Neural cell (in vitro differentiated cells): ENCODE measurements at regions not wholly inside any gene's neighbourhood (a gene's known extent, or its start where the extent isn't known, plus 50 kb on each side); places are given as distances from the start of the nearest gene placed in this dataset.
"Not testable (repeated sequence)": the region's sequence is repeated elsewhere in the genome, so short reads cannot be mapped to it uniquely, and the experiment has no call there.

ENCODE experiments used
- H2AFZ ChIP-seq: fragments of 200-600, 300-800 bp; sonication (generic), shearing (Covaris generic); 2 replicates; pipeline ENCODE4 v1.6.0; 2014; ENCODE audit warnings: low read depth, mild to moderate bottlenecking, antibody characterized with exemption, low read length, moderate library complexity
- H3F3A ChIP-seq: fragments of 200-600 bp; shearing (Covaris generic); 2 replicates; pipeline ENCODE4 v1.6.1; 2016; ENCODE audit warnings: mild to moderate bottlenecking, moderate library complexity, mixed read lengths, antibody characterized with exemption, low read length; ENCODE audit not compliant: insufficient read depth, poor library complexity, severe bottlenecking
- H3K27ac ChIP-seq: fragments of 200-600, 300-800 bp; sonication (generic), shearing (Covaris generic); 2 replicates; pipeline ENCODE4 v1.5.1; 2014; ENCODE audit warnings: mild to moderate bottlenecking, low read length, moderate library complexity
- H3K27me3 ChIP-seq: fragments of 300-800, 200-600 bp; sonication (generic), shearing (Covaris generic); 2 replicates; pipeline ENCODE4 v1.6.0; 2014; ENCODE audit warnings: mild to moderate bottlenecking, low read depth, low read length, moderate library complexity; ENCODE audit not compliant: insufficient read depth
- H3K36me3 ChIP-seq: fragments of 300-800, 200-600 bp; sonication (generic), shearing (Covaris generic); 2 replicates; pipeline ENCODE4 v1.5.1; 2014; ENCODE audit warnings: mild to moderate bottlenecking, antibody characterized with exemption, low read length, moderate library complexity; ENCODE audit not compliant: insufficient read depth
- H3K4me2 ChIP-seq: fragments of 300-800, 200-600 bp; sonication (generic), shearing (Covaris generic); 2 replicates; pipeline ENCODE4 v1.6.0; 2014; ENCODE audit warnings: mild to moderate bottlenecking, low read length
- H3K4me3 ChIP-seq: fragments of 300-800, 200-600 bp; sonication (generic), shearing (Covaris generic); 2 replicates; pipeline ENCODE4 v1.5.1; 2014; ENCODE audit warnings: mild to moderate bottlenecking, low read length, moderate library complexity
- H3K79me2 ChIP-seq: fragments of 200-600 bp; shearing (Covaris generic); replicated peaks from 2 replicates; pipeline ENCODE4 v1.6.0; 2014; ENCODE audit warnings: mild to moderate bottlenecking, low read length, moderate library complexity; ENCODE audit not compliant: insufficient read depth
- H3K9ac ChIP-seq: fragments of 300-800, 200-600 bp; sonication (generic), shearing (Covaris generic); 2 replicates; pipeline ENCODE4 v1.6.1; 2016; ENCODE audit warnings: mild to moderate bottlenecking, low read length, mixed read lengths
- H3K9me2 ChIP-seq: fragments of 200-600 bp; shearing (Covaris generic); 2 replicates; pipeline ENCODE4 v1.6.1; 2016; ENCODE audit warnings: mild to moderate bottlenecking, low read length, mixed read lengths; ENCODE audit not compliant: insufficient read depth
- H3K9me3 ChIP-seq: fragments of 200-600, 300-800 bp; sonication (generic), shearing (Covaris generic); 2 replicates; pipeline ENCODE4 v1.6.1; 2016; ENCODE audit warnings: mild to moderate bottlenecking, mixed run types, low read length, moderate library complexity, mixed read lengths
- H4K20me1 ChIP-seq: fragments of 200-600 bp; shearing (Covaris generic); 2 replicates; pipeline ENCODE4 v1.6.1; 2016; ENCODE audit warnings: mild to moderate bottlenecking, mixed run types; ENCODE audit not compliant: insufficient read depth
- CTCF ChIP-seq: fragments of 450-650 bp; IDR thresholded peaks from 2 replicates; pipeline ENCODE4 v1.5.1; 2014; ENCODE audit warnings: antibody characterized with exemption, mild to moderate bottlenecking, moderate library complexity; ENCODE audit not compliant: poor library complexity, severe bottlenecking
- EP300 ChIP-seq: fragments of 450-650 bp; conservative IDR thresholded peaks from 2 replicates; pipeline ENCODE4 v1.6.1; 2014; ENCODE audit warnings: antibody characterized with exemption, mild to moderate bottlenecking, moderate library complexity; ENCODE audit not compliant: poor library complexity, severe bottlenecking
- EZH2 ChIP-seq: fragments of 200-600, 300-800 bp; shearing (Covaris generic), sonication (generic); IDR thresholded peaks from 2 replicates; pipeline ENCODE4 v1.6.1; 2014; ENCODE audit warnings: antibody characterized with exemption, low read length, borderline replicate concordance, mild to moderate bottlenecking; ENCODE audit not compliant: insufficient read depth, poor library complexity, severe bottlenecking
- MXI1 ChIP-seq: fragments of 450-650 bp; conservative IDR thresholded peaks from 2 replicates; pipeline ENCODE4 v1.6.1; 2014; ENCODE audit warnings: antibody characterized with exemption, mild to moderate bottlenecking; ENCODE audit not compliant: poor library complexity, severe bottlenecking
- POLR2AphosphoS5 ChIP-seq: IDR thresholded peaks from 2 replicates; pipeline ENCODE4 v1.6.1; 2012
- RAD21 ChIP-seq: fragments of 450-650 bp; conservative IDR thresholded peaks from 2 replicates; pipeline ENCODE4 v1.6.1; 2014; ENCODE audit warnings: antibody characterized with exemption, mild to moderate bottlenecking, moderate library complexity
- REST ChIP-seq: IDR thresholded peaks from 2 replicates; pipeline ENCODE4 v1.6.1; 2012; ENCODE audit warnings: borderline replicate concordance
- SMC3 ChIP-seq: fragments of 450-650 bp; conservative IDR thresholded peaks from 2 replicates; pipeline ENCODE4 v1.6.1; 2014; ENCODE audit warnings: antibody characterized with exemption, mild to moderate bottlenecking, moderate library complexity; ENCODE audit not compliant: poor library complexity
- TAF1 ChIP-seq: IDR thresholded peaks from 2 replicates; pipeline ENCODE4 v1.6.1; 2012; ENCODE audit warnings: low read depth

GRCh38 chr7:149580328-149580727 is 82.7 kb upstream of the ZNF746 start:
- no peaks in the 10 kb centered on the region for H3K27me3 ChIP-seq
- no peak overlapping the region for H3K9ac ChIP-seq
- no peaks in the 10 kb centered on the region for H3F3A ChIP-seq
- H3K4me2 ChIP-seq: no peak overlapping the region
- H3K9me3 ChIP-seq: peaks cover 6% of the 10 kb centered on the region
- TF ChIP-seq MXI1: no peak
- TF ChIP-seq EP300: no peak
- no peak for TF ChIP-seq REST
- TF ChIP-seq CTCF: no peak
- no peak for TF ChIP-seq RAD21
- no peak for TF ChIP-seq EZH2
- no peak for TF ChIP-seq SMC3
- TF ChIP-seq TAF1: no peak
- TF ChIP-seq POLR2AphosphoS5: no peak
- no peak overlapping the region for H3K27ac ChIP-seq
- H3K9me2 ChIP-seq: no peaks in the 10 kb centered on the region
- no peak overlapping the region for H3K4me3 ChIP-seq
- no peaks in the 10 kb centered on the region for H4K20me1 ChIP-seq
- H3K79me2 ChIP-seq: no peaks in the 10 kb centered on the region
- H2AFZ ChIP-seq: no peak overlapping the region
- H3K36me3 ChIP-seq: peaks cover 24% of the 10 kb centered on the region

GRCh38 chr7:149579365-149579764 is 81.8 kb upstream of the ZNF746 start:
- not testable (repeated sequence) for H3F3A ChIP-seq, H3K9ac ChIP-seq, H3K4me2 ChIP-seq, H4K20me1 ChIP-seq, H3K27ac ChIP-seq, H2AFZ ChIP-seq, H3K9me2 ChIP-seq, H3K9me3 ChIP-seq, H3K4me3 ChIP-seq, H3K79me2 ChIP-seq, H3K27me3 ChIP-seq
- H3K36me3 ChIP-seq: peaks cover 20% of the 10 kb centered on the region

- H4K20me1 ChIP-seq, H3K36me3 ChIP-seq, H3K9me2 ChIP-seq, H3K9ac ChIP-seq, H3K27me3 ChIP-seq, H3K79me2 ChIP-seq, H2AFZ ChIP-seq, H3F3A ChIP-seq, H3K4me2 ChIP-seq, H3K27ac ChIP-seq, H3K4me3 ChIP-seq, H3K9me3 ChIP-seq: not testable (repeated sequence)
Observed at GRCh38 chr7:149574428-149574827, 76.8 kb upstream of the ZNF746 start.
